Activated CD4-positive, alpha-beta memory T cell treated with anti-CD3 and anti-CD28 coated beads for 36 hours (primary cell): ENCODE measurements at regions not wholly inside any gene's neighbourhood (a gene's known extent, or its start where the extent isn't known, plus 50 kb on each side); places are given as distances from the start of the nearest gene placed in this dataset.

Experiments used
- CTCF ChIA-PET: fragments of 350-600 bp; sonication (Branson Sonifier 250); formaldehyde crosslinking; loops from one replicate; lab custom pipeline; 2021; ENCODE audit warnings: antibody characterized with exemption, inconsistent platforms; lab: Charles Lee
- POLR2A ChIA-PET: fragments of 350-600 bp; sonication (Branson Sonifier 250); formaldehyde crosslinking; loops from one replicate; lab custom pipeline; 2021; ENCODE audit warnings: antibody characterized with exemption; lab: Charles Lee
- DNase-seq: peaks from one replicate; pipeline ENCODE4 v3.0.0-alpha.2; 2020
- H3K27ac Mint-ChIP-seq: one replicate; pipeline ENCODE4 v1.8.0; 2021; ENCODE audit warnings: mixed read lengths
- H3K27me3 Mint-ChIP-seq: one replicate; pipeline ENCODE4 v1.8.0; 2021; ENCODE audit warnings: mixed read lengths
- H3K36me3 Mint-ChIP-seq: one replicate; pipeline ENCODE4 v1.8.0; 2021; ENCODE audit warnings: mixed read lengths
- H3K4me1 Mint-ChIP-seq: one replicate; pipeline ENCODE4 v1.8.0; 2021; ENCODE audit warnings: low read depth, mixed read lengths
- H3K4me3 Mint-ChIP-seq: one replicate; pipeline ENCODE4 v1.8.0; 2021; ENCODE audit warnings: mild to moderate bottlenecking, mixed read lengths
- H3K9me3 Mint-ChIP-seq: one replicate; pipeline ENCODE4 v1.8.0; 2021; ENCODE audit warnings: mixed read lengths
- intact Hi-C: fragments of 100-400 bp; cut with micrococcal nuclease; formaldehyde crosslinking; loops from one replicate; pipeline ENCODE4 v1.15.1; 2023

GRCh38 chr13:26957182-26957581, 196.6 kb upstream of the GPR12 start:
- DNase-seq: no peak
- Mint-ChIP-seq H3K27ac (no peak overlapping the region), H3K9me3 (no peaks in the 10 kb centered on the region), H3K36me3 (no peaks in the 10 kb centered on the region), H3K4me1 (no peaks in the 10 kb centered on the region), H3K4me3 (no peak overlapping the region), H3K27me3 (peaks cover 9% of the 10 kb centered on the region)
- intact Hi-C loops: no loop called here
- ChIA-PET CTCF (no interaction called here), POLR2A (no interaction called here)

DNA sequence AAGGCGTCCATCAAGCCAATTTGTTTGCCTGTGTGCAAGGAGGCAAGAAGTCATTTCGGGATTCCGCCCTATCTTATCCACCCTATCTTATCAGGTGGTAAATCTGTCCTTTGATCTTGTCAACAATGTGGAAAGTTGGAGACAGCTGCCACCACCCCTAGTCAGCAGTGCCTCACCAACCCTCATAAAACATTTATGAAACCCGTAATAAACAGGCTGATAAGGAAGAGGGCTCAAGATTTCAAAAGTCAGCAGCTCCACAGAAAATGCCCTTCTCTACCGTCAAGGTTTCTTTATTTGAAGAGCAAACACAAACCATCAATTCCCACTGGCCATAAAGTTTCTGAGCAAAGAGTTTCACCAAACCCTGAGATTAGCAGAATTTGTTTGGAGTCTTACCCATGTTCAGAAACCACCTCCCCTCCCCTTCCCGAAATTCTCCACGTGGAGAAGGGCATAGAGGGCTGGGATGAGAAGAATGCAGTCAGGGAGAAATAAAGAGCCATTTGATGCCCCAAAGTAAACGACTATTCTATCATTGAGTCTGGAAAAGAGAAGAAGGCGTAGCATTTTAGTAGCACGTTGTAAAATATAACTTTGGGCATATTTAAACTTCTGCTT, 196.0 kb upstream of the GPR12 start:
- H3K36me3 Mint-ChIP-seq: no peaks in the 10 kb centered on the region
- no peak overlapping the region for H3K27ac Mint-ChIP-seq
- POLR2A ChIA-PET: no interaction called here
- H3K4me3 Mint-ChIP-seq: no peak overlapping the region
- intact Hi-C loops: no loop called here
- no peaks in the 10 kb centered on the region for H3K4me1 Mint-ChIP-seq
- peaks cover 9% of the 10 kb centered on the region for H3K27me3 Mint-ChIP-seq
- DNase-seq: no peak
- no peaks in the 10 kb centered on the region for H3K9me3 Mint-ChIP-seq
- CTCF ChIA-PET: no interaction called here

GRCh38 chr13:26954976-26955375, 194.4 kb upstream of the GPR12 start:
- ChIA-PET POLR2A (no interaction called here), CTCF (no interaction called here)
- H3K4me1 Mint-ChIP-seq: no peaks in the 10 kb centered on the region

GRCh38 chr13:26953291-26953690, 192.7 kb upstream of the GPR12 start:
- DNase-seq: no peak
- intact Hi-C loops: no loop called here
- Mint-ChIP-seq H3K4me1 (no peaks in the 10 kb centered on the region), H3K4me3 (no peak overlapping the region), H3K36me3 (no peaks in the 10 kb centered on the region), H3K9me3 (no peaks in the 10 kb centered on the region), H3K27me3 (peaks cover 12% of the 10 kb centered on the region), H3K27ac (no peak overlapping the region)
- POLR2A ChIA-PET: no interaction called here
- CTCF ChIA-PET: no interaction called here

More at GRCh38 chr13:26954976-26955375, 194.4 kb upstream of the GPR12 start:
- no peaks in the 10 kb centered on the region for H3K9me3 Mint-ChIP-seq
- intact Hi-C loops: no loop called here
- no peak overlapping the region for H3K4me3 Mint-ChIP-seq
- no peak overlapping the region for H3K27ac Mint-ChIP-seq
- H3K27me3 Mint-ChIP-seq: peaks cover 12% of the 10 kb centered on the region
- no peak for DNase-seq
- no peaks in the 10 kb centered on the region for H3K36me3 Mint-ChIP-seq

DNA sequence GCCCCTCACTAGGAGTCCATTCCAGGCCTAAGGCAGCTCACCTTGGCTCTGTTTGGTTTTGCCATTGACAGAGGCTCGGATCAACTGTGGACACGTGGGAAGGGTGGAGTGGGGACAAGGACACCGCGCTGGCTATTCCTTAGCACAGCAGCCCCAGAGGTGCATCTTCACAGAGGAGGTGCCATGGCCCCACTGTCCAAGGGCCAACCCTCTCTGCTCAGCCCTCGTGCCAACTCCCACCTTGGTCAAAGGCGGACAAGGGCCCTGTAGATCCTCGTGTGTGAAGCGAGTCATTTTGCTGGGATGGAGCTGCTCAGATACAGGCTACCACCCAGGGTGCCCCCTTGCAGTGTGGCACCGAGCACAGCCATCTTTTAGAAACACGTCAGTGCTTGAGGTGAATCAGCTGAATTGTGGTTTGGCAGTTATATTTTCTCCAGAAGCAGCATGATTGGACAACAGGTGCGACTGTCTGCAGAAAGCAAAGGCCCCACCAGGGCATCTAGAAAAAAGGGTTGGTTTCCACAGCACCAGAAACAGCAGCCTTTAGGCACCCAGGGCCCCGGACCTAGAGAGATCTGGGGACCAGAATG, 192.1 kb upstream of the GPR12 start:
- no peak for DNase-seq
- no peak overlapping the region for H3K27ac Mint-ChIP-seq
- ChIA-PET POLR2A (no interaction called here), CTCF (no interaction called here)
- no peaks in the 10 kb centered on the region for H3K36me3 Mint-ChIP-seq
- H3K9me3 Mint-ChIP-seq: no peaks in the 10 kb centered on the region
- H3K4me1 Mint-ChIP-seq: no peaks in the 10 kb centered on the region
- peaks cover 12% of the 10 kb centered on the region for H3K27me3 Mint-ChIP-seq
- intact Hi-C loops: no loop called here
- no peak overlapping the region for H3K4me3 Mint-ChIP-seq

GRCh38 chr13:26951581-26952177, 191.1 kb upstream of the GPR12 start:
- no peaks in the 10 kb centered on the region for H3K36me3 Mint-ChIP-seq
- no peak overlapping the region for H3K4me3 Mint-ChIP-seq
- H3K27ac Mint-ChIP-seq: no peak overlapping the region
- H3K27me3 Mint-ChIP-seq: peaks cover 7% of the 10 kb centered on the region
- CTCF ChIA-PET: interaction anchor here (1.0 kb wide), 1 partner anchor 21 kb away, joined by 3 read pairs; no protein-coding TSS in a partner anchor
- no peaks in the 10 kb centered on the region for H3K4me1 Mint-ChIP-seq
- H3K9me3 Mint-ChIP-seq: no peaks in the 10 kb centered on the region
- intact Hi-C loops: no loop called here
- no peak for DNase-seq
- POLR2A ChIA-PET: no interaction called here

DNA sequence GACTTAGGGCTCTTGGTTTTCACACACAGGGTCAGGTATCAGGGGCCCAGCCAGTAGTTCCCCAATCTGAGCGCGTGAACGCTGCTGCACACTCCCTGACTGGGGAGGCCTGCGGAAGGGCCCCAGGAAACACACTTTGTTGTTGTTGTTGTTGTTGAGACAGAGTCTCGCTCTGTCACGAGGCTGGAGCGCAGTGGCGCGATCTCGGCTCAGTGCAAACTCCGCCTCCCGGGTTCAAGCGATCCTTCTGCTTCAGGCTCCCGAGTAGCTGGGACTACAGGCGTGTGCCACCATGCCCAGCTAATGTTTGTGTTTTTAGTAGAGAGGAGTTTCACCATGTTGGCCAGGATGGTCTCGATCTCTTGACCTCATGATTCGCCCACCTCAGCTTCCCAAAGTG, 190.4 kb upstream of the GPR12 start:
- CTCF ChIA-PET: no interaction called here

DNA sequence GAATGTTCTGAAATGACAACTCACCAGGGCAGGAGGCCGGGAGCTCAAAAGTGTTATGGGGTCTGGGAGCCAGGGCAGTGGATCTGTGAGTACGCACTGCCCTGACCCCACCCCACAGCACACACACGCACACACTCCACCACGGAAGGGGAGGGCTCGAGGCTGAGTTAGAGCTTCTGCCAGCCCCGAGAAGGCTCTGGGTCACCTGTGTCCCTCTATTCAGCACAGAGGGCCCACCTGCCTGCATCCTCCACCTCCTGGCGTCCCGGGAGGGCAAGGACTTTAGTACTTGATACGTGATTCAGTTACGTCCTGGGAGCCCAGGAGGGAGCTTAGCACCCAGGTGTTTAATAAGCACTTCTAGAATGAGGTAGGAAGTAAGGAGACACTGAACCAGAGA, 190.0 kb upstream of the GPR12 start:
- Mint-ChIP-seq H3K36me3 (no peaks in the 10 kb centered on the region), H3K27me3 (peaks cover 5% of the 10 kb centered on the region), H3K27ac (no peak overlapping the region), H3K4me1 (no peaks in the 10 kb centered on the region), H3K4me3 (no peak overlapping the region), H3K9me3 (no peaks in the 10 kb centered on the region)
- CTCF ChIA-PET: interaction anchor here (1.0 to 1.2 kb wide), 3 partner anchors 20 to 411 kb away, joined by 3 to 5 read pairs (median 4); no protein-coding TSS in a partner anchor
- intact Hi-C loops: no loop called here
- POLR2A ChIA-PET: no interaction called here
- DNase-seq: no peak

More for the DNA sequence above, 190.4 kb upstream of the GPR12 start:
- H3K4me1 Mint-ChIP-seq: no peaks in the 10 kb centered on the region
- H3K27me3 Mint-ChIP-seq: peaks cover 5% of the 10 kb centered on the region
- POLR2A ChIA-PET: no interaction called here
- H3K9me3 Mint-ChIP-seq: no peaks in the 10 kb centered on the region
- no peak for DNase-seq
- H3K36me3 Mint-ChIP-seq: no peaks in the 10 kb centered on the region
- H3K27ac Mint-ChIP-seq: no peak overlapping the region
- intact Hi-C loops: no loop called here
- no peak overlapping the region for H3K4me3 Mint-ChIP-seq

DNA sequence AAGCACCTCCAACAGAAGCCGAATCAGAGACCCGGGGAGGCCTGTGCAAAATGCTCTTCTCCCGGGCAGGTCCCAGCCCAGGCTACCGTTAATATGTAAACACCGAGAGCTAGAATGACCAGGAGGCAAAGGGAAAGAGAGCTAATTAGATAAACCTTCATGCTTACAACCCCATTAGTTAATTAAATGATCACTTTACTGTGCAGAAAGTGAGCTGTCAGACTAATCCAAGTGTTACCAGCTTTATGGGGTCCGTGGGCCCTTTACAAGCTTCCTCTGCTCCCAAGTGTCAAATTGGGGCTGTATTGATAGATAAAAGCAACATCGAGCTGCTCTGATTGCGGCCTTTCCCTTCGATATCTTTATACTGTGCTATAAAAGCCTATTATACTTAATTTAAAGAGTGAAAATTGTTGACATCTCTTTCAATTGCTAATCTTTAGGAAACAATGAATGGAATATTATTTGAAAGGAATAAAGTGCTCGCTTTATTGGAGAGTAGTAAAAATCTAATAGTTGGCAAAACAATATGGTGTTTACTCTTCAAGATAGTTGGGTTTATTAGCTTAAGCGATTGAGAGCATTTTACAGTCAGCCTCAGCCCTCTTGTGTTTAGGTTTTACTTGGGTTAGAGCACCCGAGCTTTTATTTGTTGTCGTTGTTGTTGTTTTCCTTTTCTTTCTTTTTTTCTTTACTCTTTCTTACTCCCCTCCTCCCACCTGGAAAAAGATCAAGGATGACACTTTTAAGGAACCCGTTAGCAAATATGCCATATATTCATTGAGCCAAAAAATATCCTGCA, 189.3 kb upstream of the GPR12 start:
- Mint-ChIP-seq H3K4me3 (no peak overlapping the region), H3K27ac (no peak overlapping the region), H3K27me3 (peaks cover 3% of the 10 kb centered on the region), H3K9me3 (no peaks in the 10 kb centered on the region), H3K36me3 (no peaks in the 10 kb centered on the region), H3K4me1 (no peaks in the 10 kb centered on the region)
- intact Hi-C loops: no loop called here
- ChIA-PET CTCF (interaction anchor here (1.0 to 1.2 kb wide), 3 partner anchors 19 to 412 kb away, joined by 3 to 5 read pairs (median 4); no protein-coding TSS in a partner anchor), POLR2A (no interaction called here)
- no peak for DNase-seq

DNA sequence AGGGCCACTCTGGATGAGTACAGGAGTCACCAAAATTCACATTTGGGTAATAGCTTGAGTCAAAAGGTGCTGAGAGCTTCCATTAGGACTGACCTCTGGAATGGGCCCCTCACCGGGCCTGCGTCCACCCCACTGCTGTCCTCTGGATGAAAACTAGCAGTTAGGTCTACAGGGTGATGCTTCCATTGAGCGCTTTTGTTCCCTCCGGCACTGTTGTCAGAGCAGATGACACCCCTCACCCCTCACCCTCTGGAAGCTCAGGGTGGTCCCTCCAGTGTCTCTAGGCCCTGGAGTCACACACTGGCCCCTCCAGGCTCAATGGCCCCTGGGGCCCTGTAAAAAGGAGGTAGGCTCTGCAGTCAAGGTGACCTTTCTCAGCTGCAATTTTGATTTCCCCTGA, 187.8 kb upstream of the GPR12 start:
- ChIA-PET CTCF (interaction anchor here (2.1 to 4.2 kb wide), 3 partner anchors 19 to 412 kb away, joined by 14 to 40 read pairs (median 21); no protein-coding TSS in a partner anchor), POLR2A (no interaction called here)
- Mint-ChIP-seq H3K27me3 (peaks cover 3% of the 10 kb centered on the region), H3K27ac (no peak overlapping the region), H3K36me3 (no peaks in the 10 kb centered on the region), H3K4me1 (no peaks in the 10 kb centered on the region), H3K4me3 (no peak overlapping the region), H3K9me3 (no peaks in the 10 kb centered on the region)
- intact Hi-C loops: no loop called here
- no peak for DNase-seq

- no peak overlapping the region for H3K4me3 Mint-ChIP-seq
- no peak for DNase-seq
- peaks cover 8% of the 10 kb centered on the region for H3K27me3 Mint-ChIP-seq
- ChIA-PET CTCF (interaction anchor here (0.6 to 4.2 kb wide), 16 partner anchors 17 to 1551 kb away, joined by 3 to 40 read pairs (median 4); no protein-coding TSS in a partner anchor), POLR2A (interaction anchor here (0.6 to 1.0 kb wide), 2 partner anchors 307 to 407 kb away, joined by 3 to 4 read pairs; no protein-coding TSS in a partner anchor)
- intact Hi-C loops: loop anchor here (1.0 kb wide), 1 partner anchor 412 kb away; no protein-coding TSS in a partner anchor
- no peak overlapping the region for H3K27ac Mint-ChIP-seq
- H3K4me1 Mint-ChIP-seq: no peaks in the 10 kb centered on the region
- H3K36me3 Mint-ChIP-seq: no peaks in the 10 kb centered on the region
- no peaks in the 10 kb centered on the region for H3K9me3 Mint-ChIP-seq
These were observed 186.2 kb upstream of the GPR12 start for GRCh38 chr13:26946684-26947343.
